Liver (tissue), 7 donors: ENCODE measurements at regions not wholly inside any gene's neighbourhood (a gene's known extent, or its start where the extent isn't known, plus 50 kb on each side); places are given as distances from the start of the nearest gene placed in this dataset.

Experiments used
- DNase-seq: peaks from one replicate; pipeline ENCODE4 v3.0.0-alpha.2; 2017; ENCODE audit warnings: low spot score
- H3K27ac ChIP-seq, 2 donors: one replicate each; pipeline ENCODE4 v1.7.0; 2013; ENCODE audit warnings: inconsistent platforms in 2 of 2, low read length in 2 of 2, control low read depth in 1 of 2, low read depth in 1 of 2, mild to moderate bottlenecking in 1 of 2
- H3K27me3 ChIP-seq, 4 donors: one replicate each; pipeline versions ENCODE4 v1.6.1 to v1.7.0; 2013; ENCODE audit warnings: low read length in 3 of 4, inconsistent platforms in 1 of 4, mild to moderate bottlenecking in 1 of 4, moderate library complexity in 1 of 4; ENCODE audit not compliant: control insufficient read depth in 4 of 4, insufficient read depth in 4 of 4
- H3K36me3 ChIP-seq, 4 donors: one replicate each; pipeline versions ENCODE4 v1.6.1 to v1.7.0; 2013; ENCODE audit warnings: low read length in 3 of 4, mild to moderate bottlenecking in 3 of 4, low read depth in 1 of 4, moderate library complexity in 1 of 4; ENCODE audit not compliant: control insufficient read depth in 4 of 4, insufficient read depth in 3 of 4
- H3K4me1 ChIP-seq, 4 donors: one replicate each; pipeline versions ENCODE4 v1.6.1 to v1.7.0; 2013; ENCODE audit warnings: low read length in 3 of 4, mild to moderate bottlenecking in 3 of 4, moderate library complexity in 1 of 4; ENCODE audit not compliant: control insufficient read depth in 4 of 4, insufficient read depth in 4 of 4
- H3K4me3 ChIP-seq, 3 donors: one replicate each; pipeline versions ENCODE4 v1.6.1 to v1.7.0; 2013; ENCODE audit warnings: low read length in 3 of 3, control low read depth in 1 of 3, low read depth in 1 of 3, mild to moderate bottlenecking in 1 of 3
- H3K9ac ChIP-seq, 2 donors: one replicate each; pipeline ENCODE4 v1.7.0; 2013; ENCODE audit warnings: low read length in 2 of 2, mild to moderate bottlenecking in 2 of 2, moderate library complexity in 2 of 2, control low read depth in 1 of 2, low read depth in 1 of 2
- H3K9me3 ChIP-seq, 4 donors: one replicate each; pipeline versions ENCODE4 v1.6.1 to v1.7.0; 2013; ENCODE audit warnings: low read length in 3 of 4; ENCODE audit not compliant: control insufficient read depth in 4 of 4
- ATF3 ChIP-seq: IDR thresholded peaks from 2 replicates; pipeline ENCODE4 v1.6.1; 2016; ENCODE audit warnings: antibody characterized with exemption
- EGR1 ChIP-seq, 2 donors: IDR thresholded peaks; 2 replicates each; pipeline ENCODE4 v1.6.1; 2016 to 2018; ENCODE audit warnings: antibody characterized with exemption in 2 of 2, low read depth in 2 of 2
- FOXA1 ChIP-seq: IDR thresholded peaks from 2 replicates; pipeline ENCODE4 v1.6.1; 2016; ENCODE audit warnings: antibody characterized with exemption
- FOXA2 ChIP-seq: IDR thresholded peaks from 2 replicates; pipeline ENCODE4 v1.6.1; 2016; ENCODE audit warnings: antibody characterized with exemption
- GABPA ChIP-seq, 2 donors: IDR thresholded peaks in 1 of 2; conservative IDR thresholded peaks in 1 of 2; 2 replicates each; pipeline ENCODE4 v1.6.1; 2016; ENCODE audit warnings: antibody characterized with exemption in 2 of 2, mild to moderate bottlenecking in 1 of 2, moderate library complexity in 1 of 2
- HNF4A ChIP-seq, 2 donors: conservative IDR thresholded peaks; 2 replicates each; pipeline ENCODE4 v1.6.1; 2016; ENCODE audit warnings: antibody characterized with exemption in 2 of 2, mild to moderate bottlenecking in 2 of 2
- HNF4G ChIP-seq: IDR thresholded peaks from 2 replicates; pipeline ENCODE4 v1.6.1; 2016; ENCODE audit warnings: antibody characterized with exemption
- JUND ChIP-seq, 2 donors: IDR thresholded peaks; 2 replicates each; pipeline ENCODE4 v1.6.1; 2016; ENCODE audit warnings: antibody characterized with exemption in 2 of 2
- MAX ChIP-seq: IDR thresholded peaks from 2 replicates; pipeline ENCODE4 v1.6.1; 2016; ENCODE audit warnings: antibody characterized with exemption
- NR2F2 ChIP-seq: IDR thresholded peaks from 2 replicates; pipeline ENCODE4 v1.6.1; 2016; ENCODE audit warnings: antibody characterized with exemption
- RAD21 ChIP-seq, 2 donors: IDR thresholded peaks; 2 replicates each; pipeline ENCODE4 v1.6.1; 2016; ENCODE audit warnings: antibody characterized with exemption in 2 of 2, mild to moderate bottlenecking in 2 of 2
- REST ChIP-seq: IDR thresholded peaks from 2 replicates; pipeline ENCODE4 v1.6.1; 2016; ENCODE audit warnings: antibody characterized with exemption, mild to moderate bottlenecking
- SP1 ChIP-seq: IDR thresholded peaks from 2 replicates; pipeline ENCODE4 v1.6.1; 2018; ENCODE audit warnings: antibody characterized with exemption, mild to moderate bottlenecking
- YY1 ChIP-seq: IDR thresholded peaks from 2 replicates; pipeline ENCODE4 v1.6.1; 2016; ENCODE audit warnings: antibody characterized with exemption, mild to moderate bottlenecking
- ZBTB33 ChIP-seq: IDR thresholded peaks from 2 replicates; pipeline ENCODE4 v1.6.1; 2016; ENCODE audit warnings: antibody characterized with exemption
- whole genome bisulfite sequencing: extraction: QIAGEN DNeasy Blood & Tissue Kit; methylation state at CpG from one replicate; pipeline ENCODE4 v1.1.7; 2013; 5-methylcytosine and 5-hydroxymethylcytosine counted together
- donor health status: healthy.
- donor health status: healthy.
- donor health status: healthy.
- donor health status: healthy.

- TF ChIP-seq ZBTB33: no peak
- no peak for TF ChIP-seq FOXA1
- no peak for TF ChIP-seq YY1
- TF ChIP-seq RAD21 (IDR thresholded peaks at IDR 0.05): no peak
- no peak for TF ChIP-seq SP1
These were observed 865.4 kb upstream of the MBL2 start (continued) for GRCh38 chr10:53638006-53638405.

GRCh38 chr10:53624722-53625121 is 852.1 kb upstream of the MBL2 start:
- no peak for DNase-seq
- H3K9ac ChIP-seq: no peak overlapping the region
- no peaks in the 10 kb centered on the region for H3K4me1 ChIP-seq
- H3K9me3 ChIP-seq: peaks cover 0 to 2% (median 0%) of the 10 kb centered on the region in 4 donors
- WGBS: 78% methylated on average over 4 of the region's 4 CpGs
- H3K4me3 ChIP-seq: no peak overlapping the region
- H3K27me3 ChIP-seq: no peaks in the 10 kb centered on the region
- no peak overlapping the region for H3K27ac ChIP-seq
- TF ChIP-seq FOXA1: no peak
- no peak for TF ChIP-seq FOXA2
- no peak for TF ChIP-seq REST
- TF ChIP-seq YY1: no peak
- TF ChIP-seq EGR1 (IDR thresholded peaks at IDR 0.05; ENCODE audit: low read depth in 2 of 2): no peak
- no peak for TF ChIP-seq ZBTB33
- TF ChIP-seq GABPA (IDR thresholded peaks at IDR 0.05 in 1 of 2, conservative IDR thresholded peaks at IDR 0.05 in 1 of 2): no peak
- no peak for TF ChIP-seq MAX
- TF ChIP-seq ATF3: no peak
- no peak for TF ChIP-seq JUND (IDR thresholded peaks at IDR 0.05)
- TF ChIP-seq HNF4G: no peak
- no peak for TF ChIP-seq SP1
- no peak for TF ChIP-seq NR2F2
- no peak for TF ChIP-seq HNF4A (conservative IDR thresholded peaks at IDR 0.05)
- no peaks in the 10 kb centered on the region for H3K36me3 ChIP-seq
